H1 (cell line): ENCODE measurements at regions not wholly inside any gene's neighbourhood (a gene's known extent, or its start where the extent isn't known, plus 50 kb on each side); places are given as distances from the start of the nearest gene placed in this dataset.

ENCODE experiments used
- BCL11A ChIP-seq, 2 experiments: IDR thresholded peaks; one replicate each; pipeline ENCODE4 v1.6.1; 2011; ENCODE audit warnings: low read depth in 2 of 2, low read length in 2 of 2, mild to moderate bottlenecking in 2 of 2
- CHD1 ChIP-seq: IDR thresholded peaks from 2 replicates; pipeline ENCODE4 v1.6.1; 2012; ENCODE audit warnings: low read depth, low read length, improper control_type of control experiment
- KDM1A ChIP-seq: fragments of 200-600, 300-600 bp; sonication (generic); IDR thresholded peaks from 2 replicates; pipeline ENCODE4 v1.7.1; 2016; ENCODE audit warnings: mild to moderate bottlenecking, low read length, borderline replicate concordance
- KDM4A ChIP-seq: IDR thresholded peaks from one replicate; pipeline ENCODE4 v1.7.1; 2012; ENCODE audit warnings: low read depth, mild to moderate bottlenecking, moderate library complexity, low read length, inconsistent platforms; ENCODE audit not compliant: severe bottlenecking
- TAF1 ChIP-seq: IDR thresholded peaks from 2 replicates; pipeline ENCODE4 v1.6.1; 2011; ENCODE audit warnings: mild to moderate bottlenecking, low read depth, low read length
- TBP ChIP-seq: IDR thresholded peaks from 2 replicates; pipeline ENCODE4 v1.6.1; 2011; ENCODE audit warnings: low read depth, low read length, improper control_type of control experiment
- ZNF274 ChIP-seq: IDR thresholded peaks from 2 replicates; pipeline ENCODE4 v1.7.0; 2012; ENCODE audit warnings: low read length, borderline replicate concordance; ENCODE audit errors: extremely low read depth
- TF ChIP-seq, protein P1 (sequence below): fragments of 300-600 bp; sonication (generic); IDR thresholded peaks from 2 replicates; pipeline ENCODE4 v1.7.1; 2012; ENCODE audit warnings: low read length, moderate library complexity, mild to moderate bottlenecking, inconsistent platforms; ENCODE audit not compliant: insufficient replicate concordance

DNA sequence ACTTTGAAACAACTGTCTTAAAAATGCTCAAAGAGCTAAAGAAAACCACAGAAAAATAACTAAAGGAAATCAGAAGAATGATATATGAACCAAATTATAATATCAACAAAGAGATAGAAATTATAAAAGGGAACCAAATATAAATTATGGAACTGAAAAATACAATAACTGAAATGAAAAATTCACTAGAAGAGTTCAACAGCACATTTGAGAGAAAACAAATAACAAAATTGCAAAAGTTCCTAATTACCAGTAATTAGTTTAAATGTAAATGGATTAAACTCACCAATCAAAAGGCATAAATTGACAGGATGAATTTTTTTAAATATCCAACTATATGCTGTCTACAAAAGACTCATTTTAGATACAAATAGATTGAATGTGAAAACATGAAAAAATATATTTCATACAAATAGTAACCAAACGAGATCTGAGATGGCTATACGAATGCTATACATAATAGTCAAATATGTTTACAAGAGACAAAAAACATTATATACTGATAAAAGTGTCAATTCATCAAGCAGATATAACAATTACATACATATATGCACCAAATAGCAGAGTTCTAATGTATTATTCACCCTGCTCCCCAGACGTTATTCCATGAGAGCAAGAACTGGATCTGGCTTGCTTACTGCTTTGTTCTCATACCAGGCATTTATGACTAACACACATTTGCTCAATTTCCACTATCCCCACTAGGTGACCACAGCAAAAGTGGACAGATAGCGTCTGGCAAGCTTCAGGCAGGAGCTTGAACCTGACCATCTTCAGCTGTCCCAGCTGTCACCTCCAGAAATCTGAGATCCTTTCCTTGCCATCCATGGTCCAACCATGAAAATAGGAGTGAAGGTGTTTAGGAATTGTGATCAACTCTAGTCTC lies 72.4 kb upstream of the SIRPA start (continued):
- TF ChIP-seq, protein P1, sequence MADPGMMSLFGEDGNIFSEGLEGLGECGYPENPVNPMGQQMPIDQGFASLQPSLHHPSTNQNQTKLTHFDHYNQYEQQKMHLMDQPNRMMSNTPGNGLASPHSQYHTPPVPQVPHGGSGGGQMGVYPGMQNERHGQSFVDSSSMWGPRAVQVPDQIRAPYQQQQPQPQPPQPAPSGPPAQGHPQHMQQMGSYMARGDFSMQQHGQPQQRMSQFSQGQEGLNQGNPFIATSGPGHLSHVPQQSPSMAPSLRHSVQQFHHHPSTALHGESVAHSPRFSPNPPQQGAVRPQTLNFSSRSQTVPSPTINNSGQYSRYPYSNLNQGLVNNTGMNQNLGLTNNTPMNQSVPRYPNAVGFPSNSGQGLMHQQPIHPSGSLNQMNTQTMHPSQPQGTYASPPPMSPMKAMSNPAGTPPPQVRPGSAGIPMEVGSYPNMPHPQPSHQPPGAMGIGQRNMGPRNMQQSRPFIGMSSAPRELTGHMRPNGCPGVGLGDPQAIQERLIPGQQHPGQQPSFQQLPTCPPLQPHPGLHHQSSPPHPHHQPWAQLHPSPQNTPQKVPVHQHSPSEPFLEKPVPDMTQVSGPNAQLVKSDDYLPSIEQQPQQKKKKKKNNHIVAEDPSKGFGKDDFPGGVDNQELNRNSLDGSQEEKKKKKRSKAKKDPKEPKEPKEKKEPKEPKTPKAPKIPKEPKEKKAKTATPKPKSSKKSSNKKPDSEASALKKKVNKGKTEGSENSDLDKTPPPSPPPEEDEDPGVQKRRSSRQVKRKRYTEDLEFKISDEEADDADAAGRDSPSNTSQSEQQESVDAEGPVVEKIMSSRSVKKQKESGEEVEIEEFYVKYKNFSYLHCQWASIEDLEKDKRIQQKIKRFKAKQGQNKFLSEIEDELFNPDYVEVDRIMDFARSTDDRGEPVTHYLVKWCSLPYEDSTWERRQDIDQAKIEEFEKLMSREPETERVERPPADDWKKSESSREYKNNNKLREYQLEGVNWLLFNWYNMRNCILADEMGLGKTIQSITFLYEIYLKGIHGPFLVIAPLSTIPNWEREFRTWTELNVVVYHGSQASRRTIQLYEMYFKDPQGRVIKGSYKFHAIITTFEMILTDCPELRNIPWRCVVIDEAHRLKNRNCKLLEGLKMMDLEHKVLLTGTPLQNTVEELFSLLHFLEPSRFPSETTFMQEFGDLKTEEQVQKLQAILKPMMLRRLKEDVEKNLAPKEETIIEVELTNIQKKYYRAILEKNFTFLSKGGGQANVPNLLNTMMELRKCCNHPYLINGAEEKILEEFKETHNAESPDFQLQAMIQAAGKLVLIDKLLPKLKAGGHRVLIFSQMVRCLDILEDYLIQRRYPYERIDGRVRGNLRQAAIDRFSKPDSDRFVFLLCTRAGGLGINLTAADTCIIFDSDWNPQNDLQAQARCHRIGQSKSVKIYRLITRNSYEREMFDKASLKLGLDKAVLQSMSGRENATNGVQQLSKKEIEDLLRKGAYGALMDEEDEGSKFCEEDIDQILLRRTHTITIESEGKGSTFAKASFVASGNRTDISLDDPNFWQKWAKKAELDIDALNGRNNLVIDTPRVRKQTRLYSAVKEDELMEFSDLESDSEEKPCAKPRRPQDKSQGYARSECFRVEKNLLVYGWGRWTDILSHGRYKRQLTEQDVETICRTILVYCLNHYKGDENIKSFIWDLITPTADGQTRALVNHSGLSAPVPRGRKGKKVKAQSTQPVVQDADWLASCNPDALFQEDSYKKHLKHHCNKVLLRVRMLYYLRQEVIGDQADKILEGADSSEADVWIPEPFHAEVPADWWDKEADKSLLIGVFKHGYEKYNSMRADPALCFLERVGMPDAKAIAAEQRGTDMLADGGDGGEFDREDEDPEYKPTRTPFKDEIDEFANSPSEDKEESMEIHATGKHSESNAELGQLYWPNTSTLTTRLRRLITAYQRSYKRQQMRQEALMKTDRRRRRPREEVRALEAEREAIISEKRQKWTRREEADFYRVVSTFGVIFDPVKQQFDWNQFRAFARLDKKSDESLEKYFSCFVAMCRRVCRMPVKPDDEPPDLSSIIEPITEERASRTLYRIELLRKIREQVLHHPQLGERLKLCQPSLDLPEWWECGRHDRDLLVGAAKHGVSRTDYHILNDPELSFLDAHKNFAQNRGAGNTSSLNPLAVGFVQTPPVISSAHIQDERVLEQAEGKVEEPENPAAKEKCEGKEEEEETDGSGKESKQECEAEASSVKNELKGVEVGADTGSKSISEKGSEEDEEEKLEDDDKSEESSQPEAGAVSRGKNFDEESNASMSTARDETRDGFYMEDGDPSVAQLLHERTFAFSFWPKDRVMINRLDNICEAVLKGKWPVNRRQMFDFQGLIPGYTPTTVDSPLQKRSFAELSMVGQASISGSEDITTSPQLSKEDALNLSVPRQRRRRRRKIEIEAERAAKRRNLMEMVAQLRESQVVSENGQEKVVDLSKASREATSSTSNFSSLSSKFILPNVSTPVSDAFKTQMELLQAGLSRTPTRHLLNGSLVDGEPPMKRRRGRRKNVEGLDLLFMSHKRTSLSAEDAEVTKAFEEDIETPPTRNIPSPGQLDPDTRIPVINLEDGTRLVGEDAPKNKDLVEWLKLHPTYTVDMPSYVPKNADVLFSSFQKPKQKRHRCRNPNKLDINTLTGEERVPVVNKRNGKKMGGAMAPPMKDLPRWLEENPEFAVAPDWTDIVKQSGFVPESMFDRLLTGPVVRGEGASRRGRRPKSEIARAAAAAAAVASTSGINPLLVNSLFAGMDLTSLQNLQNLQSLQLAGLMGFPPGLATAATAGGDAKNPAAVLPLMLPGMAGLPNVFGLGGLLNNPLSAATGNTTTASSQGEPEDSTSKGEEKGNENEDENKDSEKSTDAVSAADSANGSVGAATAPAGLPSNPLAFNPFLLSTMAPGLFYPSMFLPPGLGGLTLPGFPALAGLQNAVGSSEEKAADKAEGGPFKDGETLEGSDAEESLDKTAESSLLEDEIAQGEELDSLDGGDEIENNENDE = no peak
- TF ChIP-seq TAF1 (no peak), KDM4A (no peak), BCL11A (IDR thresholded peaks at IDR 0.05; ENCODE audit: low read depth in 2 of 2, low read length in 2 of 2) (no peak), ZNF274 (no peak), KDM1A (no peak), TBP (no peak), CHD1 (no peak)
